ENCODE measurements at regions not wholly inside any gene's neighbourhood (a gene's known extent, or its start where the extent isn't known, plus 50 kb on each side); places are given as distances from the start of the nearest gene placed in this dataset.
"Not testable (repeated sequence)": the region's sequence is repeated elsewhere in the genome, so short reads cannot be mapped to it uniquely, and the experiment has no call there.

DNA sequence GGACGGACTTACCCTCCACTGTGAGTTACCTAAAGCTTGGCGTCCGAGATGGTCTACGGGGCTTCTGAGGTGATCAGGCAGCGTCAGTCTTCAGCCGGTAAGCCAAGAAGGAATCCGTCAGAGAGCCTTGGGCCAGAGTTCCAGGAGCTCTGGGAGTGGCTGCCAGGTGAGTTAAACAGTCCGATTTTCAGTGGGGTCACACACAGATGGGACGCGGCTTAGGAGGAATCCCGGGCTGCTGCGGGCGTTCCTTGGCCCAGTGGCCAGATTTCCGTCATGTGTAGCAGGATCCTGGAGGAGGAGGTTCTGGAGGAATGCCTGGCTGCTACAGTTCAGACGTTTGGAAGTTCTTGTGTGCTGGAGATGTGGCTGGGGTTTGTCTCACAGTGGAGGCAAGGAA, 700.7 kb upstream of the NEGR1 start:
- DNase-seq; H3K9me2 ChIP-seq (replicated peaks; ENCODE audit: insufficient read depth, low read length); H3K9me3 ChIP-seq (replicated peaks; ENCODE audit: insufficient read depth, low read length); H3K4me3 ChIP-seq (ENCODE audit: low read length); H3K4me2 ChIP-seq (ENCODE audit: low read depth, low read length); H3K36me3 ChIP-seq (replicated peaks; ENCODE audit: insufficient read depth, low read length); H4K20me1 ChIP-seq (ENCODE audit: insufficient read depth, low read length); H3K9ac ChIP-seq (ENCODE audit: low read length); H3K4me1 ChIP-seq (ENCODE audit: low read length); H2AFZ ChIP-seq (ENCODE audit: low read length); H3F3A ChIP-seq (ENCODE audit: insufficient read depth, low read length); H3K27ac ChIP-seq (ENCODE audit: low read length); H3K79me2 ChIP-seq (ENCODE audit: low read length); H3K27me3 ChIP-seq (replicated peaks; ENCODE audit: insufficient read depth, low read length): not testable (repeated sequence)

GRCh38 chr1:72969461-72969860, 687.1 kb upstream of the NEGR1 start:
- DNase-seq: no peak
- Histone ChIP-seq H3F3A (ENCODE audit: insufficient read depth, low read length) (no peaks in the 10 kb centered on the region), H2AFZ (ENCODE audit: low read length) (no peak overlapping the region), H3K36me3 (replicated peaks; ENCODE audit: insufficient read depth, low read length) (no peaks in the 10 kb centered on the region), H3K9ac (ENCODE audit: low read length) (no peak overlapping the region), H3K9me2 (replicated peaks; ENCODE audit: insufficient read depth, low read length) (no peaks in the 10 kb centered on the region), H3K4me3 (ENCODE audit: low read length) (no peak overlapping the region), H3K4me2 (ENCODE audit: low read depth, low read length) (no peak overlapping the region), H3K79me2 (ENCODE audit: low read length) (no peaks in the 10 kb centered on the region), H3K9me3 (replicated peaks; ENCODE audit: insufficient read depth, low read length) (no peaks in the 10 kb centered on the region), H3K4me1 (ENCODE audit: low read length) (no peaks in the 10 kb centered on the region), H3K27ac (ENCODE audit: low read length) (no peak overlapping the region), H4K20me1 (ENCODE audit: insufficient read depth, low read length) (no peaks in the 10 kb centered on the region), H3K27me3 (replicated peaks; ENCODE audit: insufficient read depth, low read length) (no peaks in the 10 kb centered on the region)
- no peak for TF ChIP-seq EZH2 (optimal IDR thresholded peaks at IDR 0.05; ENCODE audit: low read depth, low read length)
- TF ChIP-seq, protein P1, sequence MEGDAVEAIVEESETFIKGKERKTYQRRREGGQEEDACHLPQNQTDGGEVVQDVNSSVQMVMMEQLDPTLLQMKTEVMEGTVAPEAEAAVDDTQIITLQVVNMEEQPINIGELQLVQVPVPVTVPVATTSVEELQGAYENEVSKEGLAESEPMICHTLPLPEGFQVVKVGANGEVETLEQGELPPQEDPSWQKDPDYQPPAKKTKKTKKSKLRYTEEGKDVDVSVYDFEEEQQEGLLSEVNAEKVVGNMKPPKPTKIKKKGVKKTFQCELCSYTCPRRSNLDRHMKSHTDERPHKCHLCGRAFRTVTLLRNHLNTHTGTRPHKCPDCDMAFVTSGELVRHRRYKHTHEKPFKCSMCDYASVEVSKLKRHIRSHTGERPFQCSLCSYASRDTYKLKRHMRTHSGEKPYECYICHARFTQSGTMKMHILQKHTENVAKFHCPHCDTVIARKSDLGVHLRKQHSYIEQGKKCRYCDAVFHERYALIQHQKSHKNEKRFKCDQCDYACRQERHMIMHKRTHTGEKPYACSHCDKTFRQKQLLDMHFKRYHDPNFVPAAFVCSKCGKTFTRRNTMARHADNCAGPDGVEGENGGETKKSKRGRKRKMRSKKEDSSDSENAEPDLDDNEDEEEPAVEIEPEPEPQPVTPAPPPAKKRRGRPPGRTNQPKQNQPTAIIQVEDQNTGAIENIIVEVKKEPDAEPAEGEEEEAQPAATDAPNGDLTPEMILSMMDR (IDR thresholded peaks at IDR 0.05; ENCODE audit: low read length): no peak
- no peak for TF ChIP-seq EZH2phosphoT487 (IDR thresholded peaks at IDR 0.05; ENCODE audit: low read length)

DNA sequence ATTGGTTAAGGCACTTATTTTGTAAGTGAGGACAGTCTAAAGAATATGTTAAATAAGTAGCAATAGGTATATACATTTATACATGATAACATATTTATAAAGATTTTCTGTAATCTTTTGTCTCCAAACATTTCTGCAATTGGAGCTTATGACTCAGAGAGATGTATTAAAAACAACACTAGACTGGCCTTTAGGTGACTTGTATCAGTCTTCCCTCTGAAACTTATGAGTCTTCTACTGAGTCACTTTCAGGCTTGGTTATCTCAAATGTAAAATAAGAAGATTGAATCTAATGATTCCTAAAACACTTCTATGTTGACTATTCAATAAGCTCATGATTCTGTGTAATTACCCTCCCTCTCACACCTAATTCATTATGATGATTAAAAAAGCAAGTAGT, 672.6 kb upstream of the NEGR1 start:
- Histone ChIP-seq H3K9me2 (replicated peaks; ENCODE audit: insufficient read depth, low read length) (no peaks in the 10 kb centered on the region), H4K20me1 (ENCODE audit: insufficient read depth, low read length) (no peaks in the 10 kb centered on the region), H3K4me3 (ENCODE audit: low read length) (no peak overlapping the region), H3K4me1 (ENCODE audit: low read length) (no peaks in the 10 kb centered on the region), H3K4me2 (ENCODE audit: low read depth, low read length) (no peak overlapping the region), H3K9me3 (replicated peaks; ENCODE audit: insufficient read depth, low read length) (no peaks in the 10 kb centered on the region), H3K9ac (ENCODE audit: low read length) (no peak overlapping the region), H3K27ac (ENCODE audit: low read length) (no peak overlapping the region), H3K27me3 (replicated peaks; ENCODE audit: insufficient read depth, low read length) (no peaks in the 10 kb centered on the region), H3F3A (ENCODE audit: insufficient read depth, low read length) (no peaks in the 10 kb centered on the region), H2AFZ (ENCODE audit: low read length) (no peak overlapping the region), H3K36me3 (replicated peaks; ENCODE audit: insufficient read depth, low read length) (no peaks in the 10 kb centered on the region), H3K79me2 (ENCODE audit: low read length) (no peaks in the 10 kb centered on the region)
- DNase-seq: no peak
- TF ChIP-seq EZH2phosphoT487 (IDR thresholded peaks at IDR 0.05; ENCODE audit: low read length) (no peak), EZH2 (optimal IDR thresholded peaks at IDR 0.05; ENCODE audit: low read depth, low read length) (no peak)
- TF ChIP-seq, protein P1 (IDR thresholded peaks at IDR 0.05; ENCODE audit: low read length): no peak

DNA sequence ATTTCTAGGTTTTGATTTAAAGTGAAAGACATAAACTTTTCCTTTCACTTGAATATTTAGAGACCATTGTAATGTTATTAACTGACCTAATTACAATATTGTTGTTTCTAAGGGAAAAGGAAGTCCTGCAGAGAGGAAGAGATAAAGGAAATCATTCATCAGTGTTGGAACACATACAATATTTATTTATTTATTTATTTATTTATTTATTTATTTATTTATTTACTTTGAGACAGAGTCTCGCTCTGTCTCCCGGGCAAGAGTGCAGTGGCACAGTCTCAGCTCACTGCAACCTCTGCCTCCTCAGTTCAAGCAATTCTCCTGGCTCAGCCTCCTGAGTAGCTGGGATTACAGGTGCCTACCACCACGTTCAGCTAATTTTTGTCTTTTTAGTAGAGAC, 668.6 kb upstream of the NEGR1 start:
- not testable (repeated sequence) for H3K4me2 ChIP-seq (ENCODE audit: low read depth, low read length); H3K9me2 ChIP-seq (replicated peaks; ENCODE audit: insufficient read depth, low read length); H3K36me3 ChIP-seq (replicated peaks; ENCODE audit: insufficient read depth, low read length); H3K27ac ChIP-seq (ENCODE audit: low read length); H3K79me2 ChIP-seq (ENCODE audit: low read length); H3K4me3 ChIP-seq (ENCODE audit: low read length); H4K20me1 ChIP-seq (ENCODE audit: insufficient read depth, low read length); H3F3A ChIP-seq (ENCODE audit: insufficient read depth, low read length); DNase-seq; H3K4me1 ChIP-seq (ENCODE audit: low read length); H3K27me3 ChIP-seq (replicated peaks; ENCODE audit: insufficient read depth, low read length); H2AFZ ChIP-seq (ENCODE audit: low read length); H3K9me3 ChIP-seq (replicated peaks; ENCODE audit: insufficient read depth, low read length); H3K9ac ChIP-seq (ENCODE audit: low read length)
